HG03354 (cell line): ENCODE measurements at regions not wholly inside any gene's neighbourhood (a gene's known extent, or its start where the extent isn't known, plus 50 kb on each side); places are given as distances from the start of the nearest gene placed in this dataset.

Experiments used
- ATAC-seq: cut with Tn5 transposase; IDR thresholded peaks from one replicate; pipeline ENCODE4 v1.9.1; 2021; ENCODE audit warnings: mild to moderate bottlenecking; ENCODE audit not compliant: unreplicated experiment, poor library complexity, severe bottlenecking

DNA sequence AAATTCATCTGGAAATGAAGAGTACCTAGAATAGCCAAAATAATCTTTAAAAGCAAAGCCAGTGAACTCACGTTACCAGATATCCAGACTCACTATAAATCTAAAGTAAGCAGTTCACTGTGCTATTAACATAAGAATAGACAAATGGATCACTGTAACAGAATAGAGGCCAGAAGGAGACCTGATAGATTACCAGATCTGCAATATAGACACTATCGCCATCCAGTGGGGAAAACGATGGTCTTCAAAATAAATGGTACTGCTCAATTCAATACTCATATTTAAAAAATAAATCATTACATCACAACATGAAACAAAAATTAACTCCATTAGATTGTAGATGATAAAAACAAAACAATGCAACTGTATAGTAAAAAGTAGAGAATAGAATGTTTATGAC lies 158.6 kb upstream of the CDH8 start:
- ATAC-seq, result no peak

DNA sequence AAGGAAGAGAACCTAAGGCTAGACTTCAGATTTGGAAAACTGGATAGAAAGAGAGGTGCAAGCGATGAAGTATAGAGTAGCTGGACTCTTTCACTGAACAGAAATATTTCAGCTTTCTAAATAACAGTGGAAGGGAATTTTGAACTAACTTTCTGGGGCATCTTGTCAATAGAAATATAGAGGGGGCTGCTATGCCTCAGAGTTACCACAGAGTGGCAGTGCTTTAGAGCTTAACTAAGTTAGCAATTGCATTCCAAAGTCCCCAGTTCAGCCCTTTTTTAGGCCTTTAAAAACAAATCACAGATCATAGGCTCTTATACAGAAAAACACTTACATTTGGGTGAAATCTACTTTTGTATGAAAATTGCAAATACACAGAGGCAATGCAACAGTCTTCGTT lies 154.2 kb upstream of the CDH8 start:
- ATAC-seq, result no peak

DNA sequence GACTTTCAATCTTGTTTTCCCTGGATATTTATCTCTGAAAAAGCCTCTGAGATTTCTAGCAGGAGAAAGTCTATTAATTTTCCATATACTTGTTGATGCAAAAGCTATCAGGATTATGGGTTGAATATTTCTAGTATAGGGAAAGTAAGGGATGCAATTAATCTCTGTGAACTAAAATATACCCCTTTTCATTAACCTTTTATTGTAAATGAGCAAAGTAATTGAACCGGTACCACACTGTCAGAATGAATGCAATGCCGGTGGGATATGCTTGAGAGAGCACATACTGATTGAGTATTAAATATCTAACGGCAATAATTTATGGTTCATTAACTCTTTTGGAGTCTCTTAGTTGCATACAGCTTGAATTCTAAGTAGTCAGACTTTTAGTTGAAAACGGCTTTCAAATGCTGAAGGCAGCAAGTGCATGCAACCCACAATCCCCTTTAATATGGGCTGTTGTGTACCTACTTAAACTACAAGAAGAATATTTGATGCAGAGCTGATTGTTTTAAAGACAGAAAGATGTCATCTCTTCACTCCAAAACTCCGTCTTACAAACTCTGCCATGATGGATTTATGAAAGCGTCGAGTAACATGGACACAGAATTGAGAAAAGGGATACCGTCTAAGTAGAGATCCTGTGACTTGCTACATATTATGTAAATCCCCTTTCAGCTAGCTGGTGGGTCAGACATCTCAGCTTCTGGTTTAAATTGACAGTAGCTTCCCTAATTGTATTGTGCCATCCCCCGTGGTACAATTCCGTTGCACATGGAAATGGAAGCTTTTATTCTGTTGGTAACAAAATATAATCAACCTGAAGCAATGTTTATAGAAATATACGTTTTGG lies 141.3 kb upstream of the CDH8 start:
- no peak for ATAC-seq

DNA sequence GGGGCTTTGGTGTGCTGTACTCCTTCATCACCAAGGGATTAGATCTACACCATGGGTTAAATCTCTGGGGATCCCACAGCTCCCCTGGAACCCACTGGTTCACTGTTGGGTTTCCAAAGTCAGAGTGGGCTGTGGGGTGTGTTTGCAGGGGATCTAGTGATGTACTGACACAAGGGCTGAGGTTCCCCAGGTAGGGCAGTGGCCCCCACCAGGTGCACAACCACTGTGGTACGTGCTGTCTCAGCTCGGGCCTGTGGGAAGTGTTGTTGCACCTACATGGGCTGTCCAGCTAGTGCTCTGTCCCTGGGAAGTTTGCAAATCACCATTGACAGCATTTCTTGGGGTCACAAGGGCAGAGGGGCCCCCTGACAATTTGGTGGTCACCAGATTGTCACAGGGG lies 134.4 kb upstream of the CDH8 start:
- ATAC-seq, result no peak

DNA sequence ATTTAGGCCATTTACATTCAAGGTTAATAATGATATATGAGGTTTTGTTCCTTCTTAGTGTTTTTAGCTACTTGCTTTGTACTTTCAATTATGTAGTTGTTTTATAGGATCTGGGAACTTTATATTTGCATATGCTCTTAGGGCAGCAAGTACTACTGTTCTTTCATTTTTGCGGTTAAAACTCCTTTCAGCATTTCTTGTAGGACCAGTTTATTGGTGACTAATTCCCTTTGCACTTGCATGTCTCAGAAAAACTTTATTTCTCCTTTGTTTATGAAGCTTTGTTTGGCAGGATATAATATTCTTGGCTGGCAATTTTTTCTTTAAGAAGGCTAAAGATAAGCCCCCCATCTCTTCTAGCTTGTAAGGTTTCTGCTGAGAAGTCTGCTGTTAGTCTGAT lies 131.3 kb upstream of the CDH8 start:
- ATAC-seq, result no peak

DNA sequence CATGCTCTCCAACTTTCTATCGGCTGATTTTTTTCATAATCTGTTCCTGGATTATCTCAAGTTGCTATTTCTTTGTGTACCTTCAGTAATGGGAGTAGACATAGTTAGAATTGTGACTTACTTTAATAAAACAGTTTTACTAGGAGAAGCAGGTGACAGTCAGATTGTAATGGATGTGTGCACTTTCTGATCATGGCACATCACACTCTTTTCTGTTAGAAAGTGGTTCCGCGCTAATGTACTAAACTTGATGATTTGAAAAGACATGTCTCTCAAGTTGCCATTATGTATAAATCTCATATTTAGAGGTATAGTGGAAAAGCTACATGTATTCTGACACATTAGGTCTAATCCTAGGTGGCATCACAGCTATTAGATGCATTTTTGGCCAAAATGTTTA lies 121.3 kb upstream of the CDH8 start:
- ATAC-seq, result no peak

DNA sequence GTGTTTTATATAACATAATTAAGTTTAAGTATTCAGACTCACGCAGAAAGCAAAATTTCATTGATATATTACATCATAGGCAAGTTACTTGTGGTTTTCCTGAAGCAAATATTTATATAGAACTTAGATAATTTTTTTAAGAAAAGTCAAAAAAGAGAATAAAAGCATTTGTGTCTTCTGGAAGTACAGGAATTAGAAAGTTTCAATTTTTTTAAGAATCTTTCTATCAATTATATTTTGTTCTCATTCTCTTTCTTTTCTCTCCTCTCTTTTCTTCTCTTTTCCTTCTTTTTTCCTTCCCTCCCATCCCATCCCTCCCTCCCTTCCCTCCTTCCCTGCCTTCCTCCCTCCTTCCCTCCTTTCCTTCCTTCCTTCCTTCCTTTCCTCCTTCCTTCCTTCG lies 120.7 kb upstream of the CDH8 start:
- ATAC-seq, result no peak

DNA sequence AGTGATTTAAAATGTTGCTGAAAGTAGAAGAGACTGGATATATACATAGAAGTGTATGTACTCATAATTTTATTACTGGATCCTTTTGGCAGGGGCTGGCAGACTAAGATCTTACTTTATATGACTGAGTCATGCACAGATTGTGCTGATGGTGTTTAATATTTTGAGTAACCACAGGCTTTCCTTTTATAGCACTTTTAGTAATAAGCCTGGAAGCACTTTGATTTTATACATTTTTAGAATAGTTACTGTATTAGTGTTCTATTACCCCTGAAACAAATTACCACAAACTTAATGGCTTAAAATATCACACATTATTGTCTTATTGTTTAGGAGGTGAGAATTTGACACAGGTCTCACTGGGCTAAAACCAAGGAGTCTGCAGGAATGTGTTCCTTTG lies 113.4 kb upstream of the CDH8 start:
- ATAC-seq, result no peak

DNA sequence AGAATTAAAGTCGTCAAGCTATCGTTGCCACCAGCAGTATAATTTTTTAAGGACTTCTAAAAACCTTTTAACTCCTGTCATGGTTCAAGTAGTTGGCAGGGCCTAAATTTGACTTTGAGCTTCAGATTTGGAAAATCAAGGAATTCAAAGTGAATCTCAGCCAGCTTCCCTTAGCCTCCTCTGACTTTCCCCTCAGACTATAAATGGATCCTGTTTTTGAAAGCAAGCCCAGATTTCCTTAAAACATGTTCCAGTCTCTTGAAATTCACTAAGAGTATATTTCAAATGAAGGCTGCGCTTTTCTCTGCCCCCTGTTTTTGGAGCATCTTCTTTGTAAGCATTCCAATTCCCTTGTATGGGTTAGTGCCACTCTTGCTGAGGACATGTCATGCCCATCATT lies 101.8 kb upstream of the CDH8 start:
- no peak for ATAC-seq

DNA sequence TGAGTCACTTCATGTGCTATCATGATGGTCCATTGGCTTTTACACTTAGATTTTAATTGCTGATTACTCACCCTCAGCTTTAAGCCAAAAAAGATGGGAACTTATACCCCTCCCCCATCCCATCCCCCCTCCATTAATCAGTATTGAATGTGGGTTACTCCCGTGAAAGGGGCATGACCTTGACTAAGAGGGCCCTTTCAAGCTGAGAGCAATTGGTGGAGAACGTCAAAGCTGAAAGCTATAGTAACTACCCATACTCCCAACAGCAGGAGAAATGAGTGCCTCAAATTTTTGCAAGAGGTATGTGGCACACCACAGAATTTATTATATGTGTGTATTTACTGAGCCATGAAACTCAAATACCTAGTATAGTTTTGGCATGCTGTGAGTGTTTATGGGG lies 99.7 kb upstream of the CDH8 start:
- ATAC-seq, result no peak

DNA sequence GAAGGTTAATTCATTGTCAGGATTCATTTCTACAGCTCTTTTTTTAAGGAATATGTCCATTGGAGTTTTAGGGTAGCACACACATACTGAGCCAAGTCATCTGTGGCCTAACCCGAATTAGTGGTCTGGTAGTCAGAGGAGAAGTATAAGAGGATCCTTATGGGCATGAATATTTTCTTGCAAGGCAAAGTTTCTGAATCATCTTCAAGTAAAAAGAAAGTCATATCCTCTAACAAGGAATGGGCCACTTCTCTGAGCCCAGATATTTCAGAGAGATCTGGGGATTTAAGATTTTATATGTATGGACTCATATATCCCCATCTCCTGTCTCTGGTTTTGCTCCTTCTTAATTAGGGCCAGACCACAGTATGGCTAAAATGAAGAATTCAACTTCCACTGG lies 99.2 kb upstream of the CDH8 start:
- no peak for ATAC-seq

DNA sequence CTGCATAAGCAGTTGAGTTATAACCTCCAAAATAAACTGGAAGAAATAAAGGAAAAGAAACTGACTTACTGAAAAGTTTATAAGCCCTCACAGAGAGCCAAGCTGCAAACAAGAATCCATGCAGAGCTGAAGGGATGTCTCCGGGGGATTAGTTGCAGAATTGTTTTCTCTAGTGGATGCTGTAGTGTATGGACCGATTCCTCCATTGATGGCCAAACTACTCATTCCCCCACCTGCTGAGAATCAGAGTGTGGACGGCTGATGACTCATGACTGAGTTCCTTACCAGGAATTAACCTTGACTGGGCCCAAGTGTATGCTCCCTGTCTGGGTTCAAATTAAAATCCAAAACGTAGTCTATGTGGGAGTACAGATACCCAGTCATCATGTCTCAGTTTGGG lies 93.9 kb upstream of the CDH8 start:
- ATAC-seq, result no peak

DNA sequence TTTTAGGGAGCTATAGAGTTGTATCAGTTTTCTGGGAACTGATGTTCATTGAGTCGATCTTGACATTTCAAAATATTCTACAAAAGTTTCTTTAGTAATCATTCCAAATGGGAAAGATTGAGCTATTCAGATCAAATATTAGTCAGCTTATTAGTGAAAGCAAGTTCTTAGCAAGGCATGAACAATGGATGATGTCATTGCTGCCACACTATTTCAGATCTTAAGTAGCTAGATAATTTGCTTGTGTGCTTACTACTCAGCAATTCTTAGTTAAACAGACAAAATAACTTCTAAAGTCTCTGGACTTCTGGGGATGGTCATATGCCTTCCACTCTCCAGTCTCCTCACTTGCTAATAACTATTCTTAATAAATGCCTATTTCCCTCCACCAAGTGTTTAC lies 69.0 kb upstream of the CDH8 start:
- ATAC-seq, result no peak

DNA sequence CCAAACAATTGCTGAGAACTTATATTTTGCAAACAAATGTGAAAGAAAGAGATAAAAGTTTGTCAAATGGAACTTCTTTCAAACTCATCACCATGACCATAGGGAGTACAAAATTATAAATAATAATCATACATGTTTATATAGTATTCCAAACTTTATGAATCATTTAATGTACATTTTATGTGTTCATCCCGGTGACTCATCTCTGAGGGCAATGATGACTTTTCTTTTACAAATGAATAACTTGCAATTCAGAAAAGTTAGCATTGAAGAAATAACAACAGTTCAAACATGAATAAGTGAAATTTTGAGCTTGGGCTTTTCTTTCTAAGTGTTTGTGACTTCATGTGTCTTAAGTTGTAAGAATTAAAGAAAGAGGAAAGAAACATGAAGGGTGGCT lies 66.3 kb upstream of the CDH8 start:
- ATAC-seq, result no peak

DNA sequence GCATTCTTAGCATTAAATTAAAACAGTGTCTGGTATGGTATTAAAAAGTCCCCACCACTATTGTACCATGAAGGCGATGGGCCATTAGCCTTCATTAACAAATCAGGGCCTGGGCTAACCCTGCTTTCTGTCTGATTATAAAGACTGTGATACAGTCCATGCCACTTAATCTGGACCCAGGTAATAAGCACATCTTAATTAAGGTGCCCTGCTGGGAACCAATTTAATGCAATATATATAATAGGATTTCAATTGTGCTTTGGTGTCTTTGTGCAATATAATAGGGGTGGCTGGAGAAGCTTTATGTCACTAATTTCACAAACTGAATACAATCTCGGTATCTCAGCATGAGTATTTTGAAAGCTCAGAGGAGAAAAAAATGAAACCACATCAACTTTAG lies 64.4 kb upstream of the CDH8 start:
- no peak for ATAC-seq

DNA sequence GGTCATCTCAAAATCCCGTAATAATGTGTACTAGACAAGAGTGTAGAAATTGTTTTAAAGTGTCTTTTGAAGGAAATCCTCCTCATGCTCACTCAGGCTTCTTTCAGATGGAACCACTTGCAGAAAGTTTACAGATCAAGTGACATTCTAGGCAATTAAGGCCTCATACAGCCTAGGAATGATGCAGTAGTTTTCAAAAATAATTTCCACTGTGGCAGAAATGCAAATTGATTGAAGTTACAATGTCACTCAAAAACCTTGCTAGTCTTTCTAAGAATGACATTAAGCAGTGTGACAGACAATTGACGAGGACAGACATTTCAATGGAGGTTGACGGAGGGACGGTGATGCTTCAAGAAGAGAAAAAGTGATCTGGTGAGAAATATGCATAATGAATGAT lies 53.5 kb upstream of the CDH8 start:
- ATAC-seq, result no peak

DNA sequence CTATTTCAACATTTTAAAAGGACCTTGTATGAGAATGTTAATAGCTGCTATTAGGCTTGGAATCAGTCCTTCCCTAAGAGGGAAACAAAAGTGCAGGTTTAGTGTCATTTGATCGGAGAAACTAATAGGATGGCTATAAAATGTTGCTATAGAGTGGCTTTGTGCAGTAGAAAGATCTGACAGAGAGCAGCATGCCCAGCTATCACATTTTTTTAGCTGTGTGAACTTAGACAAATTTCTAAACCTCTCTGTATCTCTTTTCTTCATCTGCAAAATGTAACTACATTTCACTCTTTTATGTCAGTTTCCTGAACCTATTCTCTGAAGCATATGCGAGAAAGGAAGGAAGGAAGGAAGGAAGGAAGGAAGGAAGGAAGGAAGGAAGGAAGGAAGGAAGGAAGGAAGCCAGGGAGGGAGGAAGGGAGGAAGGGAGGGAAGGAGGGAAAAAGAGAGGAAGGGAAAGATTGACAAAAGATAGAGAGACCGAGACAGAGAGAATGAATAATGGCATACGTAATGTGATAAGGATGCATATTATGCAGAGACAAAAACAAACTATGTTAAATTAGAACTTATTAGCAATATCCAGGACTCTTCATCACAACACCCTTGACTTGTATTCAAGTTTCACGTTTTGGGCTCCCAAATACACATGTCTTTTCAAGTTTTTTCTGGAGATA lies 52.6 kb upstream of the CDH8 start:
- no peak for ATAC-seq
